Kidney epithelial cell (primary cell): ENCODE measurements at regions not wholly inside any gene's neighbourhood (a gene's known extent, or its start where the extent isn't known, plus 50 kb on each side); places are given as distances from the start of the nearest gene placed in this dataset.

Experiments
- DNase-seq: peaks from one replicate; pipeline ENCODE4 v3.0.0-alpha.2; 2010; ENCODE audit warnings: low read depth
- H3K27me3 ChIP-seq: 2 replicates; pipeline ENCODE4 v1.6.0; 2011; ENCODE audit warnings: low read length; ENCODE audit not compliant: control insufficient read depth, insufficient read depth
- H3K36me3 ChIP-seq: 2 replicates; pipeline ENCODE4 v1.5.1; 2011; ENCODE audit warnings: low read length; ENCODE audit not compliant: control insufficient read depth, insufficient read depth
- H3K4me3 ChIP-seq: 2 replicates; pipeline ENCODE4 v1.5.1; 2011; ENCODE audit warnings: low read depth, mild to moderate bottlenecking, control low read depth, low read length
- TF ChIP-seq, protein P1 (sequence below): IDR thresholded peaks from 2 replicates; pipeline ENCODE4 v1.5.1; 2011; ENCODE audit warnings: mild to moderate bottlenecking, moderate library complexity, low read length, control low read depth, inconsistent platforms; ENCODE audit not compliant: insufficient read depth, poor library complexity, severe bottlenecking

DNA sequence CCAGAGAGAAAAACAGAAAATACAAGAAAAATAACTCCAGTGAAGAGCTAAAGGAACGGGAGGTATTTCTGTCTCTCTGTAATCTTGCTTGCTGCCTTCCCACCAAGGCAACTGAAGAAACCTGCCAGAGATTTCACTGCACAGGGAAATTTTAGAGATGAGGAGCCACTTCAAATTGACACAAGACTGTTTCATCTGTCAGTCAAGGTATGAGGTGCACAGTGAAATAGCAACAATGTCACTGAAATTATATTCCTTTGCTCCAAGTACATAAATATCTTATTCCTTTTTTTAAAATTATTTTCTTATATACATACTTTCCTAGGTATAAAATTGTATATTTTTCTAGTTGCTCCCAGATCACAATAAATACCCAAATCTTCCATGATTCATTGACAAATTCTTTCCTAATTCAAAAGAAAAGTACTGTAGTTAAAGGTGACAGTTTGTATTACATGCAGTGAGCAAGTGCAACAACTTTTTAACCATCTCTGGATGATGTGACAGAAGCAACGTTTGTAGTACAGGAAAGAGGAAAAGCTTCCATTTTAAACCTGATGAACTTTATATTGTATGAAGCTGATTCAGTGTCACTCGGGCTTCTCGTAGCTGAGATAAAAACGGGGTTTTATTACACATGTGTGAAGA lies 563.4 kb downstream of the TUSC7 start:
- TF ChIP-seq, protein P1, sequence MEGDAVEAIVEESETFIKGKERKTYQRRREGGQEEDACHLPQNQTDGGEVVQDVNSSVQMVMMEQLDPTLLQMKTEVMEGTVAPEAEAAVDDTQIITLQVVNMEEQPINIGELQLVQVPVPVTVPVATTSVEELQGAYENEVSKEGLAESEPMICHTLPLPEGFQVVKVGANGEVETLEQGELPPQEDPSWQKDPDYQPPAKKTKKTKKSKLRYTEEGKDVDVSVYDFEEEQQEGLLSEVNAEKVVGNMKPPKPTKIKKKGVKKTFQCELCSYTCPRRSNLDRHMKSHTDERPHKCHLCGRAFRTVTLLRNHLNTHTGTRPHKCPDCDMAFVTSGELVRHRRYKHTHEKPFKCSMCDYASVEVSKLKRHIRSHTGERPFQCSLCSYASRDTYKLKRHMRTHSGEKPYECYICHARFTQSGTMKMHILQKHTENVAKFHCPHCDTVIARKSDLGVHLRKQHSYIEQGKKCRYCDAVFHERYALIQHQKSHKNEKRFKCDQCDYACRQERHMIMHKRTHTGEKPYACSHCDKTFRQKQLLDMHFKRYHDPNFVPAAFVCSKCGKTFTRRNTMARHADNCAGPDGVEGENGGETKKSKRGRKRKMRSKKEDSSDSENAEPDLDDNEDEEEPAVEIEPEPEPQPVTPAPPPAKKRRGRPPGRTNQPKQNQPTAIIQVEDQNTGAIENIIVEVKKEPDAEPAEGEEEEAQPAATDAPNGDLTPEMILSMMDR, result no peak
- Histone ChIP-seq H3K27me3 (no peaks in the 10 kb centered on the region), H3K36me3 (no peaks in the 10 kb centered on the region), H3K4me3 (no peak overlapping the region)
- DNase-seq, result no peak

DNA sequence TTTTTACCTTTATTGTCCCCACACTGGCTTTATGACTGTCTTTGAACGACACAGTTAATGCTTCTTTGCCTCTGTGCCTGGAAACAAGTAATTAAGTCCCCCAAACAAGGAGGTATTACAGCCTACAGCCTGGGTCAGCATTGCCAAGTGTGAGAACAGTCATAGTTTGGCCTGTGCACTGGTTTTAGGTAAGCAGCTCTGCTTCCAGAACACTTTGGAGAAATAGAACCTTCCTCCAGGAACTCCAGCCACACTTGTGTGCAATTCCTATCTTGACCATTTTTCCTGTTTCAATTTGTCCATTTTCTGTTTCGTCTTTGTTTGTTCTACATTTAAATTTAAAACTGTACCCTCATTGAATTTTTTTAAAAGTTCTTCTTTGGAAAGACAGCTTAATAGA lies 568.2 kb downstream of the TUSC7 start:
- TF ChIP-seq, protein P1, result no peak
- Histone ChIP-seq H3K4me3 (no peak overlapping the region), H3K36me3 (no peaks in the 10 kb centered on the region), H3K27me3 (no peaks in the 10 kb centered on the region)
- no peak for DNase-seq

DNA sequence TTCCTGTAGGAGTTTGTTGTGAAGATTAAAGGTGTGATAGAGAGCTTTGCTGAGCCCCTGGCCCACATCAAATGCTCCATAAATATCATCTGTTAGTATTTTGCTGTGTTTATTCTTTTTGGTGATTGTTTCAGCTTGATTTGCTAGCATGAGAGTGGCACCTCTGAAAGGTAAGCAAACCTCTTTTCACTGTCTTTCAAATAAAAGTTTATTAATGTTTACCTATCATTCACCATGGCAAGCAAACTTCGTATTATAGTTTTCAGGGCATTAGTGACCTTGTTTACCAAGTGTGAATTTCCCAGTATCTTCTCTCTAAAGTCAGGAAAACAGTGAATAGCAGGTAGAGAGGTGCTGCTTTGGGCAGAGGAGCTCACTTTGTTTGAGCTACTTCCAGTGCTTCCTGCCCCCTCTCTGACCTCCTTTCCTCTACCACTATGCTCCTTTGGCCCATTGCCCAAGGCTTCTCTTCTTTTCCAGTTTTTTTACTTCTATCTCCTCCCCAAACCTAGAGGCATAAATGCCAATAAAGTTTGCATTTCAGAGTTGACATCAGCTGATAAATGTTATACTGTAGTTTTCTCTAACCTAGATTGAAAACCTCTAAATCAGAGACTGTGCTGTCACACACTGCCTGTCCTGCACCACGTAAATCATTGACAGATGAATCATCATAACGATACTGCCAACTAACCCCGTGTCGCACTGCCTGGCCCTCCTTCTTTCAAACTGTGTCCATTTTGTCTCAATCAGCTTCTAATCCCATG lies 569.0 kb downstream of the TUSC7 start:
- DNase-seq, result peak; percentile 50
- Histone ChIP-seq H3K27me3 (no peaks in the 10 kb centered on the region), H3K4me3 (no peak overlapping the region), H3K36me3 (no peaks in the 10 kb centered on the region)
- TF ChIP-seq, protein P1, result no peak

DNA sequence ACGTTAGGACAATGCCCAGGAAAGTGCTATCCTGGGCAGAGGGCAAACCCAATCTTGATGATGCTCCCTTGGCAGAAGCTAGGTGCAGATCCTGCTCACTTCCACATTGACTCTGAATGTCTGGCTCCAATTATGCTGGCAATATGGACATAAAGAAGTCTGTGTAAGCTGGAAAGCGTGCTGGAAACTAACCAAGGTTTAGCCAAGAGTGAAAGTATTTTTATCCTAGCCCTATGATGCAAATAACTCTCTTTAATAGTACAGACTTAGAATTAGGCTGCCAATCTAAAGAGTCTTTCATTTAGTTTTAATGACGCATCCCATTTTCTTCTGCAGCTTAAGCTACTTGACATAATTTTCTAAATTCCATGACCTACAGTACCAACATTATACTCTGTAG lies 571.8 kb downstream of the TUSC7 start:
- H3K4me3 ChIP-seq, result no peak overlapping the region
- TF ChIP-seq, protein P1, result no peak
- no peaks in the 10 kb centered on the region for H3K27me3 ChIP-seq
- no peaks in the 10 kb centered on the region for H3K36me3 ChIP-seq
- no peak for DNase-seq

DNA sequence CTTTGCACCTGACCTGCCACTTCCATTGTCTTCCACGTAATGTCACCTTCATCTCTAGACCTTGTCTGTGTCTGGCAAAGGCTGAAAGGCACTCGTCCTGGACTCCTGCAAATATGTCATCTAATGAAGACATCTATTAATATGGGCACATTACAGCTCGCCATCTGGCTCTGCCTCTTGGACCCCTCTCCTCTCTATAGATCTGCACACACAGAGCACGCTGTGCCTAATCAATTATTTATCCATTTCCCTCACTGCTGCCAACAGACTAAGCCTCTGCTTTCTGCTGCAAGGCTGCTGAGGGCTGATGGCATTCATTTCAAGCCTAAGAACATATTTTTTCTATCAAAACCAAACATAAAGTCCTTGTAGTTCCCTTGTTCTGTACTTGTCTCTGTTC lies 573.0 kb downstream of the TUSC7 start:
- Histone ChIP-seq H3K36me3 (no peaks in the 10 kb centered on the region), H3K27me3 (no peaks in the 10 kb centered on the region), H3K4me3 (no peak overlapping the region)
- TF ChIP-seq, protein P1, result no peak
- no peak for DNase-seq
